Neuronal stem cell (in vitro differentiated cells): ENCODE measurements at regions not wholly inside any gene's neighbourhood (a gene's known extent, or its start where the extent isn't known, plus 50 kb on each side); places are given as distances from the start of the nearest gene placed in this dataset.
A peak's percentile ranks its signal among the peaks of the same experiment; 100 is the strongest.

ENCODE experiments used
- DNase-seq: peaks from one replicate; pipeline ENCODE4 v3.0.0-alpha.2; 2013; ENCODE audit warnings: low spot score
- H2AFZ ChIP-seq: one replicate; pipeline ENCODE4 v1.6.1; 2013; ENCODE audit warnings: mild to moderate bottlenecking, low read length, inconsistent platforms
- H2AK5ac ChIP-seq: 2 replicates; pipeline ENCODE4 v1.6.1; 2013; ENCODE audit warnings: low read depth, mild to moderate bottlenecking, inconsistent platforms, low read length, moderate library complexity, mixed read lengths
- H2BK120ac ChIP-seq: 2 replicates; pipeline ENCODE4 v1.6.1; 2013; ENCODE audit warnings: low read depth, mild to moderate bottlenecking, inconsistent platforms, low read length, moderate library complexity, mixed read lengths
- H2BK12ac ChIP-seq: one replicate; pipeline ENCODE4 v1.6.1; 2013; ENCODE audit warnings: low read length, inconsistent platforms
- H2BK15ac ChIP-seq: 2 replicates; pipeline ENCODE4 v1.6.1; 2013; ENCODE audit warnings: mild to moderate bottlenecking, low read length, inconsistent platforms, mixed read lengths
- H2BK5ac ChIP-seq: one replicate; pipeline ENCODE4 v1.6.1; 2013; ENCODE audit warnings: inconsistent platforms, mild to moderate bottlenecking, low read length, moderate library complexity
- H3K14ac ChIP-seq: one replicate; pipeline ENCODE4 v1.6.1; 2013; ENCODE audit warnings: low read length, inconsistent platforms
- H3K18ac ChIP-seq: 2 replicates; pipeline ENCODE4 v1.6.1; 2013; ENCODE audit warnings: low read length, inconsistent platforms
- H3K23ac ChIP-seq: 2 replicates; pipeline ENCODE4 v1.6.1; 2013; ENCODE audit warnings: low read depth, mild to moderate bottlenecking, mixed read lengths, low read length, inconsistent platforms; ENCODE audit not compliant: poor library complexity
- H3K27ac ChIP-seq: replicated peaks from 3 replicates; pipeline ENCODE4 v1.5.1; 2013; ENCODE audit warnings: low read length, inconsistent platforms
- H3K27me3 ChIP-seq, 3 experiments: 2 replicates each; pipeline ENCODE4 v1.6.1; 2013; ENCODE audit warnings: low read length in 3 of 3, mild to moderate bottlenecking in 2 of 3, inconsistent platforms in 1 of 3, low read depth in 1 of 3, mixed read lengths in 1 of 3, moderate library complexity in 1 of 3; ENCODE audit not compliant: control insufficient read depth in 3 of 3, insufficient read depth in 3 of 3
- H3K36me3 ChIP-seq, 2 donors: replicated peaks in 1 of 2; 2 replicates each; pipeline ENCODE4 v1.6.1; 2013; ENCODE audit warnings: low read length in 2 of 2; ENCODE audit not compliant: control insufficient read depth in 2 of 2, insufficient read depth in 2 of 2
- H3K4ac ChIP-seq: 2 replicates; pipeline ENCODE4 v1.6.1; 2013; ENCODE audit warnings: inconsistent platforms, mild to moderate bottlenecking, low read length, moderate library complexity
- H3K4me1 ChIP-seq, 2 donors: 1 replicate in 1 of 2; 2 replicates in 1 of 2; pipeline ENCODE4 v1.6.1; 2013; ENCODE audit warnings: low read length in 2 of 2, low read depth in 1 of 2; ENCODE audit not compliant: control insufficient read depth in 2 of 2, insufficient read depth in 1 of 2
- H3K4me2 ChIP-seq: one replicate; pipeline ENCODE4 v1.6.1; 2013; ENCODE audit warnings: mild to moderate bottlenecking, low read length, inconsistent platforms; ENCODE audit not compliant: insufficient read depth, poor library complexity, severe bottlenecking
- H3K4me3 ChIP-seq, 2 donors: 2 replicates each; pipeline ENCODE4 v1.5.1; 2013; ENCODE audit warnings: low read length in 2 of 2, mild to moderate bottlenecking in 2 of 2, inconsistent platforms in 1 of 2, moderate library complexity in 1 of 2
- H3K79me1 ChIP-seq: one replicate; pipeline ENCODE4 v1.6.1; 2013; ENCODE audit warnings: low read depth, mild to moderate bottlenecking, inconsistent platforms, low read length, moderate library complexity
- H3K9ac ChIP-seq: one replicate; pipeline ENCODE4 v1.6.1; 2013; ENCODE audit warnings: mild to moderate bottlenecking, low read depth, low read length, inconsistent platforms; ENCODE audit not compliant: poor library complexity
- H3K9me3 ChIP-seq, 2 donors: replicated peaks in 1 of 2; 2 replicates each; pipeline versions ENCODE3 to v1.6.1; 2013; ENCODE audit warnings: low read length in 2 of 2, mild to moderate bottlenecking in 2 of 2, inconsistent platforms in 1 of 2, low read depth in 1 of 2, mixed read lengths in 1 of 2, moderate library complexity in 1 of 2; ENCODE audit not compliant: control insufficient read depth in 2 of 2, insufficient read depth in 1 of 2
- H4K8ac ChIP-seq: one replicate; pipeline ENCODE4 v1.6.1; 2013; ENCODE audit warnings: low read depth, mild to moderate bottlenecking, inconsistent platforms, low read length, moderate library complexity
- H4K91ac ChIP-seq: one replicate; pipeline ENCODE4 v1.6.1; 2013; ENCODE audit warnings: low read length, low read depth, mild to moderate bottlenecking, inconsistent platforms; ENCODE audit not compliant: poor library complexity
- WGBS, 2 donors: extraction: QIAGEN DNeasy Blood & Tissue Kit; methylation state at CpG; one replicate each; pipeline ENCODE4 v1.1.7; 2013; ENCODE audit warnings: missing lambda C conversion rate in 2 of 2, mixed read lengths in 1 of 2; ENCODE audit not compliant: insufficient read length in 2 of 2, insufficient replicate concordance in 1 of 2; ENCODE audit errors: extremely low coverage in 2 of 2; 5-methylcytosine and 5-hydroxymethylcytosine counted together

DNA sequence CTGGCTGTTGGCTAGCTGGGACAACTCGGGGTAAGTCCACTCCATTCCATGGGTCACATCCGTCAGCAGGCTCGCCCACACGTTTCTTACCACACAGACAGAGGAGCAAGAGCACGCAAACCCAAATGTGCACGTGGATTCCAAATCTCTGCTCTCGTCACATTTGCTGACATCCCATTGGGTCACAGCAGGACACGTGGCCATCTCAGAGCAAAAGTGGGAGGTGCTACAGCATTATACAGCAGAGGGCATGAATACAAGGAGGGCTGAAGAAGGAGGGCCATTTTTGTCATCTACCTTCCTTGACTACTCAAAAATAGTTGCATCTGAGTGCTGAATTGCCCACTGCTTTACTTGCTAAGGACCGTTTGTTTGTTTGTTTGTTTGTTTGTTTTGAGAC is 84.7 kb downstream of the RBBP6 start:
- no CpG with 5 or more reads among the region's 9 CpGs for WGBS, 2 donors
- no peak for DNase-seq
- Histone ChIP-seq H2AFZ (no peak overlapping the region), H4K91ac (no peak overlapping the region), H3K4me1 (no peaks in the 10 kb centered on the region), H3K36me3 (no peaks in the 10 kb centered on the region), H2BK15ac (no peak overlapping the region), H3K79me1 (no peaks in the 10 kb centered on the region), H2BK120ac (no peak overlapping the region), H3K18ac (peak overlapping the region; percentile 5), H3K27ac (no peak overlapping the region), H2BK5ac (no peak overlapping the region), H3K23ac (no peak overlapping the region), H3K27me3 (no peaks in the 10 kb centered on the region), H4K8ac (no peak overlapping the region), H2AK5ac (no peak overlapping the region), H3K4me2 (no peak overlapping the region), H3K4ac (no peak overlapping the region), H3K9me3 (no peaks in the 10 kb centered on the region), H2BK12ac (no peak overlapping the region), H3K4me3 (peak overlapping the region in 1 of 2 donors; percentile 56), H3K14ac (no peak overlapping the region), H3K9ac (no peak overlapping the region)

DNA sequence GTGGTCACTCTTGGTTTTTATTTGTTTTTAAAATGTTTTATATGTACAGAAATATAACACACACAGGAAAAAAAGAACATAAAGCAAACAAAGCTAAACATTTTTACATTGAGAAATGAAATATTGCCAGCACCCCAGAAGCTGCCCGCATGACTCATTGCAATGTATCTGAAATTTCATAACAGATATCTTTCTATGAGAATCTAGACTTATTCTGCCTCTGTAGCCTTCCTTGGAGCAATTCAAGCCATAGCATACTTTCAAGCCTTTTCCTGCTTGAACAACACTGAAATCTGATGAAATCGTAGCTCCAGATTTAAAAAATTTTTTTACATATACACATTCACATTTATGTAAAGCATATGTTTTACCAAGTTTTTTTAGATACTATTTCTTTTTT is 86.9 kb downstream of the RBBP6 start:
- Histone ChIP-seq H3K27ac (no peak overlapping the region), H3K4me1 (no peaks in the 10 kb centered on the region)

GRCh38 chr16:24634919-24635318 is 94.5 kb upstream of the TNRC6A start:
- WGBS, 2 donors: no CpG with 5 or more reads among the region's 1 CpG
- H4K91ac ChIP-seq: no peak overlapping the region
- H2BK15ac ChIP-seq: no peak overlapping the region

More for the DNA sequence above, 86.9 kb downstream of the RBBP6 start:
- no peak for DNase-seq
- Histone ChIP-seq H3K36me3 (no peaks in the 10 kb centered on the region), H2BK12ac (no peak overlapping the region), H4K8ac (no peak overlapping the region), H3K4me3 (no peak overlapping the region), H2BK15ac (no peak overlapping the region), H3K23ac (no peak overlapping the region), H3K9ac (no peak overlapping the region), H4K91ac (no peak overlapping the region), H3K79me1 (no peaks in the 10 kb centered on the region), H2AFZ (no peak overlapping the region), H3K9me3 (peaks cover 0 to 1% of the 10 kb centered on the region in 2 donors), H2BK120ac (no peak overlapping the region), H3K14ac (no peak overlapping the region), H3K18ac (no peak overlapping the region), H2AK5ac (no peak overlapping the region), H3K4ac (no peak overlapping the region), H2BK5ac (no peak overlapping the region), H3K4me2 (no peak overlapping the region), H3K27me3 (no peaks in the 10 kb centered on the region)
- WGBS, 2 donors: no CpG with 5 or more reads among the region's 2 CpGs

DNA sequence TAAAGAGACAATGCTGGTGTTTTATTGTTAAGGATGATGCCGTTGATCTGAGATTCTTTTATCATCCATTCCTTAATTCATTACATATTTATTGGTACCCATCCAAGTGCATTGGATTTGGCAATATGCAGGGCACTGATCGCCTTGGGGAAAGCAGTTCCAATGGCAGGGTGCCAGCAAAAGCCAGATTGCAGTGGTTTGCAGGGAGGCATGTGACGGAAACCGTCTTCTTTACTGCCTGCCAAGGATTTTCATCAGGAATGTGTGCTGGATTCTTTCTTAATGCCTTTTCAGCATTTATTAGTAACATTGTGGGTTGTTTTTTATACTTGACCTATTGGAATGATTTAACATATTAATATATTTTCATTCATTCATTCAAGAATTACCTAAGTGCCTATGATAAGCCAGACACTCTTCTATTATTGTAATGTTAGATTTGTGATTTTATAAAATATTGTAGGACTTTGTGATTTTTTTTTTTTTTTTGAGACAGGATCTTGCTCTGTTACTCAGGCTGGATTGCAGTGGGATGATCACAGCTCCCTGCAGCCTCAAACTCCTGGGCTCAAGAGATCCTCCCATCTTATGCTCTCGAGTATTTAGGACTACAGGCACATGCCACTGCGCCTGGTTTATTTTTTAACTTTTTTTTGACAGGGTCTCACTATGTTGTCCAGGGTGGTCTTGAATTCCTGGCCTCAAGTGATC is 93.4 kb upstream of the TNRC6A start:
- Histone ChIP-seq H4K91ac (no peak overlapping the region), H3K18ac (no peak overlapping the region), H2BK120ac (no peak overlapping the region), H2AK5ac (no peak overlapping the region), H2BK12ac (no peak overlapping the region), H3K23ac (no peak overlapping the region), H3K4me1 (no peaks in the 10 kb centered on the region), H3K9ac (no peak overlapping the region), H2AFZ (no peak overlapping the region), H3K27ac (no peak overlapping the region), H3K4ac (no peak overlapping the region), H2BK15ac (no peak overlapping the region), H3K9me3 (no peaks in the 10 kb centered on the region), H3K79me1 (peaks cover 1% of the 10 kb centered on the region), H3K27me3 (no peaks in the 10 kb centered on the region), H4K8ac (no peak overlapping the region), H3K14ac (no peak overlapping the region), H2BK5ac (no peak overlapping the region), H3K4me3 (no peak overlapping the region), H3K36me3 (no peaks in the 10 kb centered on the region), H3K4me2 (no peak overlapping the region)
- no peak for DNase-seq
- no CpG with 5 or more reads among the region's 6 CpGs for WGBS, 2 donors

More at GRCh38 chr16:24634919-24635318, 94.5 kb upstream of the TNRC6A start:
- H2AFZ ChIP-seq: no peak overlapping the region
- DNase-seq: no peak
- H3K23ac ChIP-seq: no peak overlapping the region
- H4K8ac ChIP-seq: no peak overlapping the region
- no peaks in the 10 kb centered on the region for H3K4me1 ChIP-seq
- H3K18ac ChIP-seq: no peak overlapping the region
- no peak overlapping the region for H2BK12ac ChIP-seq
- H3K27me3 ChIP-seq: no peaks in the 10 kb centered on the region
- no peak overlapping the region for H3K4me3 ChIP-seq
- H3K36me3 ChIP-seq: no peaks in the 10 kb centered on the region
- H3K14ac ChIP-seq: no peak overlapping the region
- H2BK5ac ChIP-seq: no peak overlapping the region
- H3K9me3 ChIP-seq: peaks cover 0 to 1% of the 10 kb centered on the region in 2 donors
- H3K27ac ChIP-seq: no peak overlapping the region
- H3K4me2 ChIP-seq: no peak overlapping the region
- no peak overlapping the region for H3K9ac ChIP-seq
- no peak overlapping the region for H3K4ac ChIP-seq
- no peak overlapping the region for H2AK5ac ChIP-seq
- peaks cover 1% of the 10 kb centered on the region for H3K79me1 ChIP-seq
- H2BK120ac ChIP-seq: no peak overlapping the region
